ENCODE measurements at regions not wholly inside any gene's neighbourhood (a gene's known extent, or its start where the extent isn't known, plus 50 kb on each side); places are given as distances from the start of the nearest gene placed in this dataset.

- TF ChIP-seq EZH2 (IDR thresholded peaks at IDR 0.05; ENCODE audit: insufficient read depth, poor library complexity, severe bottlenecking) (no peak), EZH2phosphoT487 (IDR thresholded peaks at IDR 0.05; ENCODE audit: insufficient read depth, low read depth) (no peak)
These were observed 118.9 kb downstream of the DDX3Y start for GRCh38 chrY:13023607-13024006.
